NCI-H2227 (cell line): ENCODE measurements at regions not wholly inside any gene's neighbourhood (a gene's known extent, or its start where the extent isn't known, plus 50 kb on each side); places are given as distances from the start of the nearest gene placed in this dataset.
"Not testable (repeated sequence)": the region's sequence is repeated elsewhere in the genome, so short reads cannot be mapped to it uniquely, and the experiment has no call there.

Source experiments
- DNase-seq: peaks from one replicate; lab custom pipeline; 2025; ENCODE audit not compliant: unreplicated experiment; lab: John Stamatoyannopoulos, UW

DNA sequence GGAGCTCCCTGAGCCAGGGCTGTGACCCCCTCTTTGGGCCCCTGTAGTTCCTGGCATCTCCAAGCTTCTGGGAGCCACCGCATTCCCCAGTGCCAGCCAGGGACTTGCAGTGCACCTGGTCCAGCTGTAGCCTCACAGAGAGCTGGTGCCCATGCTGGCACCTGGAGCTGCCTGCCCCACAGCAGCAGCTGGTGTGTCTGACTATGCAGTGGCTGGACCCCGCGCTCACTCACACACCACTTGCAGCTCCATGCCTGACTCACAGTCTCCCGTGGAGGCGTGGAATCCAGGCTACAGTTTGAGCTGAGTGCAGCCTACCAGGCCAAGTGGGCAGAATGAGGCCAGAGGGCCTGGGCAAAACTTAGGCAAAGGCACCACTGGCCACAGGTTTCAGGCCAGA is 102.2 kb upstream of the NAMPT start:
- DNase-seq, result no peak

DNA sequence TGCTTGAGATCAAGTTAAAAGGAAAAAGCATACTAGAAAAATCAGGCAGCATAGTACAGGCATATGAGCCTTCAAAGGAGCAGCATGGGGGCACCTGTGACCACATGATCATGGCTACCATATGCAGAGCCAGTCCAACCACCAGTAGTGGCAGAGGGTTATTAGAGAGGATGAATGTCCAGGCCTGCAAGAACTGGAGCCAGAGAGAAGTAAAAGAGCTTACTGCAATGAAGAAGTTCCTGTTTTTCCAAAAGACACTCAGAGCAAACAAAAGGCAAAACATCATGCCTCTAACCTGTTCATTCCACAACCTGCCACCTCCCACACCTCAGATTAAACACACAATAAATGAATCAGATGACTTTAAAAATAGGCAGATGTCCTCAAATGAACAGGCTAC is 99.6 kb upstream of the NAMPT start:
- no peak for DNase-seq

DNA sequence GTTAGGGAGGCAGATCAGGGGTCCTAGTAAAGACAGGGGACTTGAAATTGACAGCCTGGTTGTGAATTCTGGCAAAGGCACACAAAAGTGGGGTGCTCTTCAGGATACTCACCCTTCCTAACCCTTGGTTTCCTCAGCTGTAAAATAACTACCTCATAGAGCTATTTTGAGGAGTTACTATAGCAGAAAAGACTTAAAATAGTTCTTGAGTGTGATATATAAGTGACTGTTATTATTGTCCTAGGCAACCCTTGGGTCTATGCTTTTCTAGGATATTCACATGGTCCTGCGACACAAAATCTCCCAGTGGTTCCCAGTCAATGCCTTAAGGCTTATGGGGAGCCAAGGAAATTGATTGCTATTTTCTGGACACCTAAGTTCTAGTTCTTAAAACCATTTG is 98.1 kb upstream of the NAMPT start:
- no peak for DNase-seq

DNA sequence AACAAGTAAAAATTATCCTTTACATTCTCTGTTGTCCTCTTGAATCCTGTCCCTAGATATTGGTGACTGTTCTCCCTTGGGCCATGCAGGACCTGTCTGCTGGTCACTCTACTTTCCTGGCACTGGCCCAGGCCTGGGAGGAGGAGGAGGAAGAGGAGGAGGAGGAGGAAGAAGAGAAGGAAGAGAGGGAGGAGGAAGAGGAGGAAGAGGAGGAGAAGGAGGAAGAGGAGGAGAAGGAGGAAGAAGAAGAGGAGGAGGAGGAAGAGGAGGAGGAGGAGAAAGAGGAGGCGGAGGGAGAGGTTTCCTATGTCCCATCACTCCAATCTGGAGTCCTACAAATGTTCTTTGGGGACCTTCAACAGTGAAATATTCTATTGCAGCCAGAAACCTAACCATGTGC is 97.3 kb upstream of the NAMPT start:
- no peak for DNase-seq

DNA sequence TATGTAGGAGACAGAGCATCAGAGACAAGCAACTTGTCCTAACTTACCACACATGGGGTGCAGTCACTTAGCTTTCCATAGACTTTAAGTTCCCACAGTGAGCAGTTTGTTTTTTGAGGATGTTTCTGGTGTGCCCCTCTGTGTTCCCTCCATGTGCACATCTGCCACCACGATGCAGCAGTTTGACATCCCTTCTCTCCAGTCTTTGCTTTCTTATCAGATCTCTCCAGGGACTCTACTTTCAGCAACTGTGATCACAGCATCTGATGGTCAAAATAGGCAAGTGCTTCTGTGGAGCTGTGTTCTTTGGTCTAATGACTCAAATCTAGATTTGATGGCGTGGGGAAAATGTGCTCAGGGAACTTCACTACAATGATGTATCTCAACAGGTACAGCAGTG is 96.5 kb upstream of the NAMPT start:
- no peak for DNase-seq

DNA sequence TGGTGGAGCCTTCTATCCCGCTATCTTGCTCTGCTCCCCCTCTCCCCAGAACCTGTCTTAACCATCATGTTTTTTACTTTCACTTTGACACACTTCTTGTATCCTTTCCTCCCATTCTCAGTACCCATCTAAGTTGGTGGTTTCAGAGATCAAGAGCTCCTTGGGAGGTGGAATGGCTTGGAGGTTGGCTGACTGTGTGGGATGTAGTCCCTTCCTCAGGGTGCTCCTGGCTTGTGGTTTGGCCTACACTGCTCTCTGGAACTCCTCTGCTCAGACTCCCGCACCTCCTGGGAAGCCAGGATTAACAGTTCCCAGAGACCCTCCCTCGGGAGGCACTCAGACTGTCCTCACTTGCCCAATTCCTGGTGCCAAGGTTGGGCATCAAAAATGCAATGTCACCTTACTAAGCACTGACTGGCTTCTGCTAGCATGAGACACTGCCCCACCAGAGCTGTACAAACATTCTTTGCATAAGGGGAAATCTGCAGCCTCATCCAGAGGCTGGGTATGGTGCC is 93.1 kb upstream of the NAMPT start:
- no peak for DNase-seq

DNA sequence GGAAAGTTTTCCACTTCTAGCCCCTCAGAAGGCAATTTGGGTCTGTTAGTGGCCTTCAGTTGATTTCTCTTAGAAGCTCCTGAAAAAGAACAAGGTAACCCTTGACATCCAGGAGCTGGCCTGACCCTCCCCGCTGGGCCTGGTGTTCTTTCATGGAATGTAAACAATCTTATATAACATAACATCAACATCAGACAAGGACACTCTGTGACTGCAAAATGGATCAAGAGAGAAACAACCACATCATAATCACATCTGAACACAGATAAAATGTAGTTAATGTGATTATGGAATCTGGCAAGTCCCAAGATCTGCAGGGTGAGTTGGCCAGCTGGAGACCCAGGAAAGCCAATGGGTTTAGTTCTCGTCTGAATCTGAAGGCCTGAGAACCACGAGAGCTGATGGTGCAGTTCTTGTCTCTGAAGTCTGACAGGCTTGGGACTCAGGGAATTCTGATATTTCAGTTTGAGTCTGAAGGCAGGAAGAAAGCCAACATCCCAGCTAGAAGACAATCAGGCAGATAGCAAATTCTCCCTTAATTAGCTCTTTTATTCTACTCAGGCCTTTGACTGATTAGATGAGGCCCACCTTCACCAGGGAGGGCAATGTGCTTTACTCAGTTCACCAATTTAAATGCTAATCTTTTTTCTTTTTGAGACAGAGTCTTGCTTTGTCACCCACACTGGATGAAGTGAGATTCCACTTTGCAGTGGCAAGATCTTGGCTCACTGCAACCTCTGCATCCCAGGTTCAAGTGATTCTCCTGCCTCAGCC is 91.4 kb upstream of the NAMPT start:
- DNase-seq, result no peak

DNA sequence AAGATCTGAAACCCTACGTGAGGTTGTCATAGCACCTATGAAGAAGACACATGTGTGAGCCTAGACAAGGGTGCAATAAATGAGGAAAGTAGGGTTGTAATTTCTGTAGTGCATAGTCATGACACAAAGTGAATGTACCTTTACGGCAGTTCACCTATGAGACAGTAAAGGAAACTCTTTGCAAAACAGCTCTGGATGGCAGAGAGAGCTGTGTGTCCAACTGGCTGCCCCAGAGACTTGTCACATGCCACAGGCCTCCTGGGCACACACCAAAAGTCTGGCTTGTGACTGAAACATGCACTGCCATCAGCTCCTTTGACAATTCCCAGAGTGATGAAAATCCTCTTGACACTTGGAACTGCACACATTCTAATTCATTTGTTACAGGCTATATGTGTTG is 90.7 kb upstream of the NAMPT start:
- no peak for DNase-seq

DNA sequence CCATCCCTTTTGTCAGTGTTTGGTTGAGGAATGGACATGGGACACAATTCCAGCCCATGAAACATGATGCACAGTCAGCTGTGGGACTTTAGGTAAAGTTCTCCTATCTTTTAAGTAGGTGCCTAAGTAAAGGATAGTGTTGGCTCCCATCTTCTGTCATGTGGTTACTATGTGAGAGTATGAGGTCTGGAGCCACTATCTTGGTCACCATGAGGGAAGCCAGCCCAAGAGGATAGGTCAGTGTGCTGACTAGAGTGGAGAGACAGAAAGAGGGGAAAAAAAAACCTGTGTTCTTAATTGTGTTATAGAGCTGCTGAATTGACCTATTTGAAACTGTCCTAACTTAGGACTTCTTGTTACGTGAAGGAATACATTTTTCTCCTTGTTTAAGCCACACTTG is 89.7 kb upstream of the NAMPT start:
- no peak for DNase-seq

DNA sequence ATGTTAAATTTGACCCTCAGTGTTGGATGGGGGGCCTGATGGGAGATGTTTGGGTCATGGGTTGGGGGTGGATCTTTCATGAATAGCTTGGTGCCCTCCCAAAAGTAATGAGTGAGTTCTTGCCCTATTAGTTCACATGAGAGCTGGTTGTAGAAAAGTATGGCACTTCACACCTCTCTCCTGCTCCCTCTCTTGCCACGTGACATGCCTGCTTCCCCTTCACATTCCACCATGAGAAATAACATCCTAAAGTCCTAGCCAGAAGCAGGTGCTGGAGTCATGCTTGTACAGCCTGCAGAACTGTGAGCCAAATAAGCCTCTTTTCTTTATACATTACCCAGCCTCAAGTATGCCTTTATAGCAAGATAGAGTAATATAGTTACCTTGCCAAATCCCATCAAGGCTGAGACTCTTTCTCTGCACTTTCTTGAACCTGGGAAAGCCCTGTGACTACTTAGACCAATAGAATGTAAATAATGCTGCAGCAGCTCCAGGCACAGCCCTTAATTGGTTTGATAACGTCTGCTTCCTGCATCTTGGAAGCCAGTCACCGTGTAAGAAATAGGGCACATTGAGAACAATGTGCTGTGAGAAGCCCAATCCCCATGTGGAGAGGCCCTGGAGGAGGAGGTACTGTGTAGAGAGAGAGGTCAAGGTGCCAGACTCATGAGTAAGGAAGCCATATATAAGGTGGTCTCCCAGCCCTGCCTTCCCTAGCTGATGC is 88.0 kb upstream of the NAMPT start:
- DNase-seq, result no peak

DNA sequence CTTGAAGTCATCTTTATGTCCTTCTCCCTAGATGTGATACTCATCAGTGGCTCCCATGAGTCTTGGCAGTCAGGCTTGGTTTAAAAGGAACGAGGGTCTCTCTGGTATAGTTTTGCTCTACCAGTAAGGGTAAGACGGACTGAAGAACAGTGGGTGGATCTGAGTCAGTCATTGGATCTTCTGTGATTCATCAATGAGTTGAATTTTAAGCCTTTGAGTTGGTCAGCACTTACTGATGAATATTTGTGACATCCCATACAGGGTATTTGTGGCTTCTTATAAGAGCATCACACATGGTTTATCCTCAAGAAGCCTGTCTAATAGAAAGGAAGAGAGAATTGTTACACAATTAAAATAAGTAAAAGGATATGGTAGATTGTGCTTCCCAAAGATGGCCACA is 87.3 kb upstream of the NAMPT start:
- no peak for DNase-seq

DNA sequence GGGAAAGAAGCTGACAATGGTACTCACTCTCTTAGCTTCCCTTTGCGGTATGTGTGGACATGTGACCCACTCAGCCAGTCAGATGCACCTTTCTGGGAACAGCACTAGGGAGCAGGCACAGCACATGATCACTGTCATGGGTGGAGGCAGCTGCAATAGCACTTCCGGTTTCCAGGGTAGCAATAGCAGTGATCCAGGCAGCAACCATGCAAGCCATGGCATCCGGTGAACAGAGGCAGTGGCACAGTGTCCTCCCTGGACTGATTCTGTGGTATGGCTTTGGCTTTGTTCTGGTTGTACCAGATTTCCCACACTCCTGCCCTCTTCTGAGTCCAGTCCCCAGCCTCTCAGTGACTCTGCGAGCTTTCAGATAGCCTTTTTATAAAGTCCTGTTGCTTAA is 86.8 kb upstream of the NAMPT start:
- no peak for DNase-seq

DNA sequence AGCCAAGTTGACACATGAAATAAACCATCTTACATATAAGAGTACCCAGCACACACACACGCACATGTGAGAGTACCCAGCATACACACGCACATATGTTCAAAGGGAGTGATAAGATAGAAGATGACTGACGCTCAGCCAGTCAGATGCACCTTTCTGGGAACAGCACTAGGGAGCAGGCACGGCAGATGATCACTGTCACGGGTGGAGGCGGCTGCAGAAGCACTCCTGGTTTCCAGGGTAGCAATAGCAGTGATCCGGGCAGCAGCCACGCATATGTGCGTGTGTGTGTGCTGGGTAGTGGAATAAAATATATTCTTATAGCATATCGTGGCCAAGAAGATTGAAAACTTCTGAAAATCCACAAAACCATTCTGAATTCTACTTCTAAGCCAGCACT is 85.8 kb upstream of the NAMPT start:
- DNase-seq, result no peak

DNA sequence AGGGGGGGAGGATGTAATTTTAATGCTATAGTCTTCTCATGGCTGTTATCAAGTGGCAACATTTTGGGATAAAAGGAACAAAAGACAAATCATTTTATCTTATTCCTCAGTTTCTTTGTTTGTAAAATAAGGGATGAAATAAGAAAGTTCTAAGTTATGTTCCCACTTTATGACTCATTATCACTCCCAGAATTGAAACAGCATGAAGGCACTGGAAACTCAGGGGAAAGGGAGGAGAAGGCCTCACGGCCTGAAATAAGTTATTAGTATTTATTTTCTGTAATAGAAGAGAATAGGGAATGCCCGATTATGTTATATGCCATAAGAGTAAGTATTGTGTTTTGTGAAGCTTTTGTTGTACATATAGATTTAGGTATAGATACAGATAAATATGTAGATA is 85.0 kb upstream of the NAMPT start:
- no peak for DNase-seq

DNA sequence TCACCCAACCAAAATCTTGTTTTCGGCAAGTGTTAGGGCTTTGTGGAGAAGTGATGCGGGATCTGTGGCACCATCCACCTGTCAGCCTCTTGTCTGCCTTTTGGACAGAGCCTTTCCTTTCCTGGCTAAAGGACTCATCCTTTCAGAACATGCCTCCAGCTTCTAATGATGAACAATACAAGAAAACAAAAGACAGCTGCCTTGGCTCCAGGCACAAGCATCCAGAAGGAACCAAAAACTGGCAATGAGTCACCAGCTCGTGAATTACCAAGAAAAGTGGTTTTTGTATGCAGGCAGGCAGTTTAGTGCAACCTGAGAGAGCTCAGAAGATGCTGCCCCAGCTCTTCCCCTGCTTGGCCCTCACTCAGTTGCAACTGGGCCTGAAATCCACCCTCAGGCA is 84.6 kb upstream of the NAMPT start:
- no peak for DNase-seq

DNA sequence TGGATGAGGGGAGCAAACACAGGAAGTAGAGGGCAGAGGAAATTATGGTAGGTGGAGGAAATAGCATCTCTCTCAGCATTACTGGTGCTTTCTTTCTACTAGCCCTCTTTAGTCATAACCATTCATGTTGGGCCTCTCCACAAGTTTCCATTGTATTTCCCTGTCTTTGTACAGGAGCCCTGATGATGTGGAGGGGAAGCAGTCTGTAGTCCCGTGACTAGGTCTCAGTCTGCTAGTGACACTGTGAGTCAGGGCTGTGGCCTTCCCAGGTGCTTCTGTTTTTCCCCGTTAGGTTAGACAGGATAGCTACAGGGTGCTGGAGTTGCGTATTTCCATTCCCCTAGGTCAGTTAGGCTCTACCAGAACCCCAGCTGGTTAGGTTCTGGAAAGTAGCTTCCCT is 82.9 kb upstream of the NAMPT start:
- DNase-seq, result no peak

DNA sequence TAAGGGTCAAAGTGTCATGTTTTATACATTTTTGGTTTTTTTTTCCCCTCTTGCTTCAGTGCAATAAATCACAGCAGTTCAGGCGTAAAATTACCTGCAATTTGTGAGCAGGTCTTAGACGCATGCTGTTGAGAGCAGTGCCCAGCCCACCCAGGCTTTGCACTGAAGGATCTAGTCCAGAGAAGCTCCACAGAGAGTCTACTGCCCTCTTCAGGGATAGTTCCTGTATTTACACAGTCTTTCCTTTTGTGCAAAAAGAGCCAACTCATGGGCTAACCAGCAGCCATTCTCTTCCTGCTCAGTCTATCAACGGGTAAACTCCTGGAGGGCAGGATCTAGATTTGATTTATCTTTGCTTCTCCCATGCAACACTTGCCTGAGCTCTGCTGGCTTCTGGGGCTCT is 82.2 kb upstream of the NAMPT start:
- DNase-seq, result peak; percentile 51

DNA sequence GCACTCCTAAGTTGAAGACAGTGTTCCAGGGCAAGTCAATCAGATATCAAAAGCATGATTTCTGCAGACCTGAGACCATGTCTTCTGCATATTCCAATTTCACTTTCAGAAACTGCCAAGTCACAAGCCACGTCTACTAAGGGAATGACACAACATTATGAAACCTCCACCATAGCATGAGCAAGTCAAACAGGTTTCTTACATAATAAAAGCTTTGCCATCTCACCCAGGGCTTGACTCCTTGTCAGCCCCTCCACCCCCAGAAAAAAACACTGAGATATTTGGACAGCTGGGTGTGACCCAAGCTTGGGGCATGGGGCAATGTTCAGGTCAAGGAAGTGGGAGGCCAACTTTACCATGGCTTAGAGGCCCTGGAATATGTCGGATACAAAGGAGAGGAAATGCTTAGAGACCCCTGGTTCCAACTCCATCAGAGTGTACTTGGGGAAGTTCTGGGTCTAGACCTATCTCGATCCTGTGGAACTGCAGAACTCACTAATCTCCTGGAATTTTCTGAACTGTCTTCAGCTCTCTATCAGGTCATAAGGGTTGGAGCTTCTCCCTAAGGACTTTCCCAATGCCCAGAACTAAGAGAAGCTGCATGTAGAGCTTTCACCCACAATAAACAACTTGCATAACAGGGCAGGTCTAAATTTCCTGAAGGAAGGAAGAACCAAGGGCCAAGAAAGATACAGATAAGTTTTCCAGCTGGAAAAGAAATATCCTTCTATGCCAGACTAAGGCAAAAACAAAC is 80.6 kb upstream of the NAMPT start:
- no peak for DNase-seq

DNA sequence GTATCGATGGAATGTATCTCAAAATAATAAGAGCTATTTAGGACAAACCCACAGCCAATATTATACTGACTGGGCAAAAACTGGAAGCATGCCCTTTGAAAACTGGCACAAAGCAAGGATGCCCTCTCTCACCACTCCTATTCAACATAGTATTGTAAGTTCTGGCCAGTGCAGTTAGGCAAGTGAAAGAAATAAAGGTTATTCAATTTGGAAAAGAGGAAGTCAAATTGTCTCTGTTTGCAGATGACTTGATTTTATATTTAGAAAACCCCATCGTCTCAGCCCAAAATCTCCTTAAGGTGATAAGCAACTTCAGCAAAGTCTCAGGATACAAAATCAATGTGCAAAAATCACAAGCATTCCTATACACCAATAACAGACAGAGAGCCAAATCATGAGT is 77.7 kb upstream of the NAMPT start:
- not testable (repeated sequence) for DNase-seq

DNA sequence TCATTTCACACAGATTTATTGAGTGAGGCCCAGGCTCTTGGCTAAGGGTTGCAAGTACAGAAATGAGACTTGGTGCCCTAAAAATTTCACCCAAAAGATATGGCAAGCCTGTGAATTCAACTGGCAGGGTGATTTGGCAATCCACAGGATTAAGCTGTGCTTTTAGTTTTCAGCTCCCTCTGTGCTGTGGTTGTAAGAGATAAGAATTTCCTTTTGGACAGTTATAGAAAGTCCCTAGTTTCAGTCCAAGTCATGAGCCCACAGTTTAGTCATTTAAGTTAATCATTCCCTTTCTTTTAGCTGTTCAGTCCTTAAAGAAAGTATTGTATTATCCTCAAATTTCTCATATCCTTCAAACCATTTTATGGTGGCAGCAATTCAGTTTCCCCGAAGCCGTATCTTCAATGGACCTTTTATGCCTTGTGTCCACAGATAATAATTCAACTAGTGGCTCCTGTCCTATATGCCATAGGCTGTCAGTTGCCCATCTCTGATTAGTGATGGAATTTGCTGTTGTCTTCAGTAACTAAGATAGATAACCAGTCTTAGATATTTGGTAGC is 73.4 kb upstream of the NAMPT start:
- DNase-seq, result no peak

DNA sequence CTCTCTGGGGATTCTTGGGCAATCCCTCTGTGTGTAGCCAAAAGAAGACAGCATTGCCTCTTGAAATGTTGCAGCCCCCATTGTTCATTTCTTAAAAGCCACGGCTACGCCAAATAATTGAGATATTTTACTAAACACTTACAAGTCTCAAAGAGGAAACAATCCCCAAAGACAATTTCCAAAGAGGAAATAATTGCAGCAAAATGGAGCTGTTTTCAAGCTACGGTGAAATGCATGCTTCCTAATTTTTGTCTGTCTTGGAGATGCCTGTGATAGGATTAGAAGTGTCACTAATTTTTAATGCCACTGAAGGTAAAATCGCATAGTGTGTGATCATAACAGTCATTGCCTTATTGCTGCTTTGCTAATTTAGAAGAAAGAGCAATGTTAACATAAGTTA is 72.9 kb upstream of the NAMPT start:
- DNase-seq, result no peak

DNA sequence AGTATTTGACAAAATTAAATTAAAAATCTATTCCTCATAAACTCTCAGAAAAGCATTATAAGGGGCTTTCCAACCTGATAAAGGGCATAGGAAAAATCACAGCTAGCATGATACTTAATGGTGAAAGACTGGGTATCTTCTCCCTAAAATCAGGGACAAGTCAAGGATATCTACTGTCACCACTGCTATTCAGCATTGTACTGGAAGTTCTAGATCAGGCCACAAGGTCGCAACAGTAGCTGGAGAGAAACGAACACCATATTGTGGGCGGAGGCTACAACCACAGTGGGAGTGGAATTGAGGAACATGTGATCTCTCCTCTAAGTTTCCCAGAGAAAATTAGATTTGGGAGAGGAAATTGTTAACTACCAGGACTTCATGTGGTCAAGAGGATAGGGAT is 70.0 kb upstream of the NAMPT start:
- DNase-seq, result no peak
